Mucosa of rectum (tissue), 2 donors: ENCODE measurements at regions not wholly inside any gene's neighbourhood (a gene's known extent, or its start where the extent isn't known, plus 50 kb on each side); places are given as distances from the start of the nearest gene placed in this dataset.

Experiments
- H3K27ac ChIP-seq, 2 donors: one replicate each; pipeline ENCODE4 v1.7.0; 2013; ENCODE audit warnings: inconsistent platforms in 2 of 2, low read depth in 2 of 2, low read length in 2 of 2
- H3K27me3 ChIP-seq, 2 donors: one replicate each; pipeline ENCODE4 v1.7.0; 2013; ENCODE audit warnings: low read length in 2 of 2; ENCODE audit not compliant: control insufficient read depth in 2 of 2, insufficient read depth in 2 of 2
- H3K36me3 ChIP-seq, 2 donors: one replicate each; pipeline ENCODE4 v1.7.0; 2013; ENCODE audit warnings: low read length in 2 of 2; ENCODE audit not compliant: control insufficient read depth in 2 of 2, insufficient read depth in 2 of 2
- H3K4me1 ChIP-seq, 2 donors: one replicate each; pipeline ENCODE4 v1.7.0; 2013; ENCODE audit warnings: low read length in 2 of 2, mild to moderate bottlenecking in 1 of 2; ENCODE audit not compliant: control insufficient read depth in 2 of 2, insufficient read depth in 2 of 2
- H3K4me3 ChIP-seq, 2 donors: one replicate each; pipeline ENCODE4 v1.7.0; 2013; ENCODE audit warnings: low read length in 2 of 2
- H3K9ac ChIP-seq, 2 donors: one replicate each; pipeline ENCODE4 v1.7.0; 2013; ENCODE audit warnings: low read length in 2 of 2, low read depth in 1 of 2, mild to moderate bottlenecking in 1 of 2
- H3K9me3 ChIP-seq, 2 donors: one replicate each; pipeline ENCODE4 v1.7.0; 2013; ENCODE audit warnings: low read length in 2 of 2; ENCODE audit not compliant: control insufficient read depth in 2 of 2
- donor health status: healthy.
- donor health status: Normal muscosa, but diverticular disease.

- H3K4me1 ChIP-seq = no peaks in the 10 kb centered on the region
- no peak overlapping the region for H3K9ac ChIP-seq
Observed at GRCh38 chr5:40029711-40030495, 605.1 kb upstream of the DAB2 start.

GRCh38 chr5:40027400-40027799 is 602.6 kb upstream of the DAB2 start:
- H3K4me3 ChIP-seq = no peak overlapping the region
- H3K36me3 ChIP-seq = no peaks in the 10 kb centered on the region
- H3K9me3 ChIP-seq = no peaks in the 10 kb centered on the region
- no peak overlapping the region for H3K9ac ChIP-seq
- no peaks in the 10 kb centered on the region for H3K4me1 ChIP-seq
- no peak overlapping the region for H3K27ac ChIP-seq
- H3K27me3 ChIP-seq = no peaks in the 10 kb centered on the region

More at GRCh38 chr5:40029711-40030495, 605.1 kb upstream of the DAB2 start:
- no peaks in the 10 kb centered on the region for H3K36me3 ChIP-seq
- H3K27me3 ChIP-seq = no peaks in the 10 kb centered on the region
- H3K27ac ChIP-seq = no peak overlapping the region
- H3K9me3 ChIP-seq = no peaks in the 10 kb centered on the region
- H3K4me3 ChIP-seq = no peak overlapping the region

- H3K4me1 ChIP-seq = no peaks in the 10 kb centered on the region
- H3K9ac ChIP-seq = no peak overlapping the region
- H3K36me3 ChIP-seq = no peaks in the 10 kb centered on the region
- no peaks in the 10 kb centered on the region for H3K9me3 ChIP-seq
- H3K4me3 ChIP-seq = no peak overlapping the region
- H3K27ac ChIP-seq = no peak overlapping the region
- H3K27me3 ChIP-seq = no peaks in the 10 kb centered on the region
Observed at GRCh38 chr5:40025586-40025985, 600.8 kb upstream of the DAB2 start.

- H3K4me3 ChIP-seq = no peak overlapping the region
- H3K9ac ChIP-seq = no peak overlapping the region
- no peaks in the 10 kb centered on the region for H3K36me3 ChIP-seq
- H3K9me3 ChIP-seq = no peaks in the 10 kb centered on the region
- H3K27me3 ChIP-seq = no peaks in the 10 kb centered on the region
- no peak overlapping the region for H3K27ac ChIP-seq
- H3K4me1 ChIP-seq = no peaks in the 10 kb centered on the region
Observed at GRCh38 chr5:40022057-40022456, 597.3 kb upstream of the DAB2 start.

- H3K36me3 ChIP-seq = no peaks in the 10 kb centered on the region
- H3K27me3 ChIP-seq = no peaks in the 10 kb centered on the region
- no peaks in the 10 kb centered on the region for H3K4me1 ChIP-seq
- no peak overlapping the region for H3K4me3 ChIP-seq
- no peaks in the 10 kb centered on the region for H3K9me3 ChIP-seq
- no peak overlapping the region for H3K27ac ChIP-seq
- no peak overlapping the region for H3K9ac ChIP-seq
Observed at GRCh38 chr5:40021007-40021406, 596.2 kb upstream of the DAB2 start.

- Histone ChIP-seq H3K9me3 (no peaks in the 10 kb centered on the region), H3K27ac (no peak overlapping the region), H3K4me3 (no peak overlapping the region), H3K36me3 (no peaks in the 10 kb centered on the region), H3K9ac (no peak overlapping the region), H3K27me3 (no peaks in the 10 kb centered on the region), H3K4me1 (no peaks in the 10 kb centered on the region)
Observed at GRCh38 chr5:40017918-40018317, 593.1 kb upstream of the DAB2 start.

GRCh38 chr5:40017135-40017534 is 592.4 kb upstream of the DAB2 start:
- Histone ChIP-seq H3K36me3 (no peaks in the 10 kb centered on the region), H3K27ac (no peak overlapping the region), H3K9ac (no peak overlapping the region), H3K9me3 (no peaks in the 10 kb centered on the region), H3K4me3 (no peak overlapping the region), H3K27me3 (no peaks in the 10 kb centered on the region), H3K4me1 (no peaks in the 10 kb centered on the region)

GRCh38 chr5:40010436-40010835 is 585.7 kb upstream of the DAB2 start:
- H3K4me3 ChIP-seq = no peak overlapping the region
- no peaks in the 10 kb centered on the region for H3K9me3 ChIP-seq
- H3K9ac ChIP-seq = no peak overlapping the region
- H3K27me3 ChIP-seq = no peaks in the 10 kb centered on the region
- H3K36me3 ChIP-seq = no peaks in the 10 kb centered on the region
- no peak overlapping the region for H3K27ac ChIP-seq
- H3K4me1 ChIP-seq = no peaks in the 10 kb centered on the region

- Histone ChIP-seq H3K9me3 (no peaks in the 10 kb centered on the region), H3K4me3 (no peak overlapping the region), H3K27ac (no peak overlapping the region), H3K4me1 (no peaks in the 10 kb centered on the region), H3K27me3 (no peaks in the 10 kb centered on the region), H3K36me3 (no peaks in the 10 kb centered on the region), H3K9ac (no peak overlapping the region)
Observed at GRCh38 chr5:40006260-40006659, 581.5 kb upstream of the DAB2 start.

GRCh38 chr5:40001796-40002195 is 577.0 kb upstream of the DAB2 start:
- Histone ChIP-seq H3K27me3 (no peaks in the 10 kb centered on the region), H3K36me3 (no peaks in the 10 kb centered on the region), H3K4me1 (no peaks in the 10 kb centered on the region), H3K27ac (no peak overlapping the region), H3K4me3 (no peak overlapping the region), H3K9ac (no peak overlapping the region), H3K9me3 (no peaks in the 10 kb centered on the region)
